ENCODE measurements at regions not wholly inside any gene's neighbourhood (a gene's known extent, or its start where the extent isn't known, plus 50 kb on each side); places are given as distances from the start of the nearest gene placed in this dataset.

DNA sequence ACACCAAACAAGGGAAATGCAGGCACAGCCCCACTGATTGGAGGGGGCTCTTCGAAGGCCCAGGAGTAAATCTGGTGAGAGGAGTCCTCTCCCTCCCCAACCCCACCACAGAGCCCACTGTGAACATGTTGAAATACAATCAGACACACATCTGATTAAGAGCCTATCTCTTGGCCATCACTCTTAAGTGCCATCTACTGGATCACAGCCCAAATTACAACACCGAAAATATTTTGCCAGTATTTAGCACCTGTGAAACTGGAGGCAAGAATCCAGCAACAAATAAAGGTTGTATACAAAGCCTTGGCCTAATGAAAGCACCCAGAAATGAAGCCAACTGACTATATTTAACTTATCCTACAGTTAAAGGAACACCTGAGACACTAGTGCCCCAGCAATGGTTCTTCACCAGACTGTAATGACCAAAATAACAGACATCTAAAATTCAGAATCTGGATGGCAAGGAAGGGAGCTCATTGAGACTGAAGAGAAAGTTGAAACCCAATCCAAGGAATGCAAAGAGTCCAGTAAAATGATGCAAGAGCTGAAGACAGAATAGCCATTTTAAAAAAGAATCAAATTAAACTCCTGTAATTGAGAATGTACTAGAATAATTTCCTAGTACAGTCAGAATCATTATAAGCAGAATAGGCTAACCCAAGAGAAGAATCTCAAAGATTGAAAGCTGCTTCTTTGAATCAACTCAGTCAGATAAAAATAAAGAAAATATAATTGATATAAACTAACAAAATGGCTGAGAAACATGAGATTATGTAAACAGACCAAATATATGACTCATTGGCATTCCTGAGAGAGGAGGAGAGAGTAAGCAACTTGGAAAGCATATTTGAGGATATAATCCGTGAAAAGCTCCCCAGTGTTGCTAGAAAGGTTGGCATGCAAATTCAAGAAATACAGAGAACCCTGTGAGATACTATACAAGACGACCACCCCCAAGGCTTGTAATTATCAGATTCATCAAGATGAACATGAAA lies 1117.0 kb downstream of the FLRT2 start:
- H3K9me3 Mint-ChIP-seq (ENCODE audit: unreplicated experiment), result peaks cover 2% of the 10 kb centered on the region
- peak; percentile 41 for TF ChIP-seq CTCF (IDR thresholded peaks at IDR 0.05; ENCODE audit: partially characterized antibody, unreplicated experiment)
- no peak overlapping the region for H3K4me3 Mint-ChIP-seq (ENCODE audit: unreplicated experiment)
- peaks cover 2% of the 10 kb centered on the region for H3K4me1 Mint-ChIP-seq (ENCODE audit: low read depth, unreplicated experiment)
- no peak overlapping the region for H3K27ac Mint-ChIP-seq (ENCODE audit: unreplicated experiment)
- DNase-seq, result no peak
- H3K36me3 Mint-ChIP-seq (ENCODE audit: unreplicated experiment), result peaks cover 19% of the 10 kb centered on the region
- no peaks in the 10 kb centered on the region for H3K27me3 Mint-ChIP-seq (ENCODE audit: unreplicated experiment)

DNA sequence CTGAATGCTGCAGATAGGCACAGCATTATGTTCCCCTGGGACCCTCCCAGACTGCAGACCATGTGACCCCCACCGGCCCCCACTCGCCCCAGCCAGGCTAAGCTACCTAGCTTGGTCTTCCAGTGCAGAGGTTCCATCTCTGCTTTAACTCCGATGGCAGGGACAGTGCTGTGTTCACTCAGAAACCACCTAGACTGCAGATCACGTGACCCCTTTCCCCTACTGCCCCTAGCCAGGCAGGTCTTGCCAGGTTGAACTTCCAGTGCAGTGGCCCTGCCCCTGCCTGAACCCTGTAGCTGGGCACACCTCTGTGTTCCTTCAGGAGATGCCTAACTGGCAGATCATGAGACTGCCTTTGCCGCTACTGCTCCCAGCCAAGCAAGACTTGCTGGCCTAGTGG lies 1116.2 kb downstream of the FLRT2 start:
- no peak for DNase-seq
- H3K27me3 Mint-ChIP-seq (ENCODE audit: unreplicated experiment), result no peaks in the 10 kb centered on the region
- no peak overlapping the region for H3K27ac Mint-ChIP-seq (ENCODE audit: unreplicated experiment)
- H3K4me1 Mint-ChIP-seq (ENCODE audit: low read depth, unreplicated experiment), result peaks cover 2% of the 10 kb centered on the region
- peaks cover 2% of the 10 kb centered on the region for H3K9me3 Mint-ChIP-seq (ENCODE audit: unreplicated experiment)
- H3K4me3 Mint-ChIP-seq (ENCODE audit: unreplicated experiment), result no peak overlapping the region
- H3K36me3 Mint-ChIP-seq (ENCODE audit: unreplicated experiment), result peaks cover 19% of the 10 kb centered on the region
- TF ChIP-seq CTCF (IDR thresholded peaks at IDR 0.05; ENCODE audit: partially characterized antibody, unreplicated experiment), result no peak

DNA sequence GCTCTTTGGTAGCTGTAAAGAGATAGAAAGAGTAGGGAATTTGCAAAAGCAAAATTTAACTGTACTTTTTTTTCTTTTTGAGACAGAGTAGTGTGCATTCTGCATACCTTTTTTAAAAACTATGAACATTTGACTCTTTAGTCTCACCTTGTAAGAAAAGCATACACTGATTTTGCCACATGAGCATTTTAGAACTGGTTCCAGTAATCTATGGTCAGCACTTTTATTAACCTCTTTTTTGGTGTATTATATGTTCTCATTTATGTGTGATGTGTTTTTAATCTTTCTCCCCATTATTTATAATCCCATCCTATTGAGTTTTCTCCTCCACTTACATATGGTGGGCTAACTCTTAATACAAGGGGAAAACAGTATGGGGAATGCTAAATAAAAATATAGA lies 1111.4 kb downstream of the FLRT2 start:
- no peak for TF ChIP-seq CTCF (IDR thresholded peaks at IDR 0.05; ENCODE audit: partially characterized antibody, unreplicated experiment)
- no peaks in the 10 kb centered on the region for H3K9me3 Mint-ChIP-seq (ENCODE audit: unreplicated experiment)
- no peak overlapping the region for H3K4me3 Mint-ChIP-seq (ENCODE audit: unreplicated experiment)
- peaks cover 2% of the 10 kb centered on the region for H3K4me1 Mint-ChIP-seq (ENCODE audit: low read depth, unreplicated experiment)
- H3K27me3 Mint-ChIP-seq (ENCODE audit: unreplicated experiment), result peaks cover 2% of the 10 kb centered on the region
- H3K27ac Mint-ChIP-seq (ENCODE audit: unreplicated experiment), result no peak overlapping the region
- peaks cover 7% of the 10 kb centered on the region for H3K36me3 Mint-ChIP-seq (ENCODE audit: unreplicated experiment)
- no peak for DNase-seq

GRCh38 chr14:86640288-86640687 lies 1110.3 kb downstream of the FLRT2 start:
- peaks cover 2% of the 10 kb centered on the region for H3K4me1 Mint-ChIP-seq (ENCODE audit: low read depth, unreplicated experiment)
- no peaks in the 10 kb centered on the region for H3K9me3 Mint-ChIP-seq (ENCODE audit: unreplicated experiment)
- H3K36me3 Mint-ChIP-seq (ENCODE audit: unreplicated experiment), result peaks cover 7% of the 10 kb centered on the region
- H3K27ac Mint-ChIP-seq (ENCODE audit: unreplicated experiment), result no peak overlapping the region
- DNase-seq, result no peak
- no peak for TF ChIP-seq CTCF (IDR thresholded peaks at IDR 0.05; ENCODE audit: partially characterized antibody, unreplicated experiment)
- peaks cover 2% of the 10 kb centered on the region for H3K27me3 Mint-ChIP-seq (ENCODE audit: unreplicated experiment)
- no peak overlapping the region for H3K4me3 Mint-ChIP-seq (ENCODE audit: unreplicated experiment)

DNA sequence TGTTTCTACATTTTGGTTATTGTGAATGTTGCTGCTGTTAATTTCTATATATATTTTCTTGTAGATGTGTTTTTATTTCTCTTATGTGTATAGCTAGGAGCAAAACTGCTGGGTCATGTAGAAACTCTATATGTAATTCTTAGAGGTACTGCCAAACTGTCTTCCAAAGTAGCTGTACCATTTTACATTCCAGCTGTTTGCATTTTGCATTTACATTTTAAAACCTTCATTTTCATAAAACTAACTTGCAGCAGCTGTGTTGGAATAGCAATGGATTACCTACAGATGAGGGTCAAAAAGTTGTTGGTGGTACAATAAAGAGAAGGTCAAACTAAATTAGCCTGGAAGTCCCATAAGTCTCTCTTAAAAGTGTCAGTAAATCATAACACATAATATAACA lies 1109.7 kb downstream of the FLRT2 start:
- Mint-ChIP-seq H3K27me3 (ENCODE audit: unreplicated experiment) (peaks cover 2% of the 10 kb centered on the region), H3K27ac (ENCODE audit: unreplicated experiment) (peak overlapping the region; percentile 8)

More for the DNA sequence above, 1109.7 kb downstream of the FLRT2 start:
- no peak for TF ChIP-seq CTCF (IDR thresholded peaks at IDR 0.05; ENCODE audit: partially characterized antibody, unreplicated experiment)
- Mint-ChIP-seq H3K36me3 (ENCODE audit: unreplicated experiment) (peaks cover 7% of the 10 kb centered on the region), H3K9me3 (ENCODE audit: unreplicated experiment) (no peaks in the 10 kb centered on the region), H3K4me1 (ENCODE audit: low read depth, unreplicated experiment) (peaks cover under 1% of the 10 kb centered on the region), H3K4me3 (ENCODE audit: unreplicated experiment) (no peak overlapping the region)
- DNase-seq, result no peak

All from glutamatergic neuron (in vitro differentiated cells).